SK-N-SH treated with all-trans-retinoic acid at 6 μM for 48 hours (cell line): ENCODE measurements at regions not wholly inside any gene's neighbourhood (a gene's known extent, or its start where the extent isn't known, plus 50 kb on each side); places are given as distances from the start of the nearest gene placed in this dataset.

Experiments
- ATAC-seq: fragments of 200-7000 bp; cut with Tn5 transposase; 3 replicates; pipeline ENCODE4 v1.9.1; 2020; ENCODE audit warnings: mild to moderate bottlenecking, moderate library complexity
- ARNTL ChIP-seq: fragments of 450-650 bp; formaldehyde crosslinking; IDR thresholded peaks from 2 replicates; pipeline ENCODE4 v1.5.0; 2020; ENCODE audit warnings: low read depth, mild to moderate bottlenecking, moderate library complexity, borderline replicate concordance
- BACH2 ChIP-seq: fragments of 250-450 bp; sonication (Bioruptor Pico); IDR thresholded peaks from 2 replicates; pipeline ENCODE4 v1.9.0; 2021; ENCODE audit warnings: mild to moderate bottlenecking, borderline replicate concordance
- CSDC2 ChIP-seq: fragments of 250-450 bp; sonication (Bioruptor Pico); IDR thresholded peaks from 2 replicates; pipeline ENCODE4 v1.5.0; 2020; ENCODE audit warnings: mild to moderate bottlenecking, moderate library complexity
- ESRRG ChIP-seq: fragments of 250-450 bp; sonication (Bioruptor Pico); IDR thresholded peaks from 2 replicates; pipeline ENCODE4 v1.6.1; 2021; ENCODE audit warnings: mild to moderate bottlenecking
- ISL1 ChIP-seq: fragments of 250-450 bp; sonication (Bioruptor Pico); IDR thresholded peaks from 2 replicates; pipeline ENCODE4 v2.1.2; 2022; ENCODE audit warnings: mild to moderate bottlenecking, moderate library complexity
- OSR1 ChIP-seq: fragments of 250-450 bp; sonication (Bioruptor Pico); IDR thresholded peaks from 2 replicates; pipeline ENCODE4 v1.8.0; 2022; ENCODE audit warnings: moderate library complexity, mild to moderate bottlenecking, inconsistent platforms
- PPARA ChIP-seq: fragments of 250-450 bp; sonication (Bioruptor Pico); IDR thresholded peaks from 2 replicates; pipeline ENCODE4 v1.5.0; 2020; ENCODE audit warnings: mild to moderate bottlenecking, borderline replicate concordance
- RARB ChIP-seq: fragments of 250-450 bp; sonication (Bioruptor Pico); IDR thresholded peaks from 2 replicates; pipeline ENCODE4 v1.8.0; 2021; ENCODE audit warnings: mild to moderate bottlenecking, moderate library complexity
- SNAI2 ChIP-seq: fragments of 250-450 bp; sonication (Bioruptor Pico); IDR thresholded peaks from 2 replicates; pipeline ENCODE4 v1.5.0; 2020; ENCODE audit warnings: mild to moderate bottlenecking, moderate library complexity
- TCF4 ChIP-seq: fragments of 250-450 bp; sonication (Bioruptor Pico); IDR thresholded peaks from 2 replicates; pipeline ENCODE4 v1.8.0; 2021; ENCODE audit warnings: mild to moderate bottlenecking, moderate library complexity, borderline replicate concordance
- TOX ChIP-seq: fragments of 250-450 bp; sonication (Bioruptor Pico); IDR thresholded peaks from 2 replicates; pipeline ENCODE4 v1.8.0; 2021; ENCODE audit warnings: mild to moderate bottlenecking, moderate library complexity, borderline replicate concordance
- ZC3H10 ChIP-seq: fragments of 250-450 bp; sonication (Bioruptor Pico); IDR thresholded peaks from 2 replicates; pipeline ENCODE4 v1.5.1; 2021; ENCODE audit warnings: mild to moderate bottlenecking, moderate library complexity
- ZFP3 ChIP-seq: fragments of 250-450 bp; sonication (Bioruptor Pico); IDR thresholded peaks from 2 replicates; pipeline ENCODE4 v1.5.0; 2020; ENCODE audit warnings: mild to moderate bottlenecking, moderate library complexity
- ZFP30 ChIP-seq: fragments of 450-650 bp; formaldehyde crosslinking; IDR thresholded peaks from 2 replicates; pipeline ENCODE4 v1.5.0; 2022; ENCODE audit warnings: mild to moderate bottlenecking, moderate library complexity
- ZNF565 ChIP-seq: fragments of 450-650 bp; formaldehyde crosslinking; conservative IDR thresholded peaks from 2 replicates; pipeline ENCODE4 v1.5.0; 2020; ENCODE audit warnings: low read depth, mild to moderate bottlenecking, moderate library complexity
- ZNF8 ChIP-seq: fragments of 450-650 bp; formaldehyde crosslinking; IDR thresholded peaks from 2 replicates; pipeline ENCODE4 v1.5.0; 2020; ENCODE audit warnings: mild to moderate bottlenecking, moderate library complexity
- TF ChIP-seq, protein P1 (sequence below): fragments of 250-450 bp; sonication (Bioruptor Pico); IDR thresholded peaks from 2 replicates; pipeline ENCODE4 v1.5.1; 2021; ENCODE audit warnings: mild to moderate bottlenecking, moderate library complexity
- TF ChIP-seq, protein P2 (sequence below): fragments of 250-450 bp; sonication (Bioruptor Pico); IDR thresholded peaks from 2 replicates; pipeline ENCODE4 v1.8.0; 2021; ENCODE audit warnings: low read depth, mild to moderate bottlenecking, moderate library complexity, borderline replicate concordance
- TF ChIP-seq, protein P3 (sequence below): fragments of 250-450 bp; sonication (Bioruptor Pico); IDR thresholded peaks from 2 replicates; pipeline ENCODE4 v1.5.1; 2020; ENCODE audit warnings: low read depth, mild to moderate bottlenecking, moderate library complexity
- TF ChIP-seq, protein P4 (sequence below): fragments of 250-450 bp; sonication (Bioruptor Pico); IDR thresholded peaks from 2 replicates; pipeline ENCODE4 v1.5.0; 2020; ENCODE audit warnings: mild to moderate bottlenecking, moderate library complexity
- TF ChIP-seq, protein P5 (sequence below): fragments of 250-450 bp; sonication (Bioruptor Pico); IDR thresholded peaks from 2 replicates; pipeline ENCODE4 v1.8.0; 2020; ENCODE audit warnings: mild to moderate bottlenecking, moderate library complexity, borderline replicate concordance

DNA sequence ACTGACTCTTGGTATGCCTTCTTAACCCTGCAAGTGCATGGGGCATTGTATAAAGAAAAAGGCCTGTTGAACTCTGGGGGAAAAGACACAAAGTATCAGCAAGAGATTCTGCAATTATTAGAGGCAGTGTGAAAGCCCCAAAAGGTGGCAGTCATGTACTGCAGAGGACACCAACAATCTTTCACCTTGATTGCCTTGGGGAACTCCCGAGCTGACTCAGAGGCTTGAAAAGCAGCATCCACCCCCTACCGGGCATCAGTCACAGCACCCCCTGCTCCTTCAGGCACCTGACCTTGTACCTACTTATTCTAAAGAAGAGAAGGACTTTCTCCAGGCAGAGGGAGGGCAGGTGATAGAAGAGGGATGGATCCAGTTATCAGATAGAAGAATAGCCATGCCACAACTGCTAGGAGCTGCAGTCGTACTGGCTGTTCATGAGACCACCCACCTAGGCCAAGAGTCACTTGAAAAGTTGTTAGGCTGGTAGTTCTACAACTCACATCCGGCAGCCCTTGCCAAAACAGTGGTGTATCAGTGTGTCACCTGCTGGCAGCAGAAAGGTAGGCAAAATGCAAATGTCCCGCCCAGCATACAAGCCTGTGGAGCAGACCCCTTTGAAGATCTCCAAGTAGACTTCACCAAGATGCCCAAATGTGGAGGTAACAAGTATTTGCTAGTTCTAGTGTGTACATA lies 241.6 kb upstream of the CNTN6 start (continued):
- TF ChIP-seq, protein P1, sequence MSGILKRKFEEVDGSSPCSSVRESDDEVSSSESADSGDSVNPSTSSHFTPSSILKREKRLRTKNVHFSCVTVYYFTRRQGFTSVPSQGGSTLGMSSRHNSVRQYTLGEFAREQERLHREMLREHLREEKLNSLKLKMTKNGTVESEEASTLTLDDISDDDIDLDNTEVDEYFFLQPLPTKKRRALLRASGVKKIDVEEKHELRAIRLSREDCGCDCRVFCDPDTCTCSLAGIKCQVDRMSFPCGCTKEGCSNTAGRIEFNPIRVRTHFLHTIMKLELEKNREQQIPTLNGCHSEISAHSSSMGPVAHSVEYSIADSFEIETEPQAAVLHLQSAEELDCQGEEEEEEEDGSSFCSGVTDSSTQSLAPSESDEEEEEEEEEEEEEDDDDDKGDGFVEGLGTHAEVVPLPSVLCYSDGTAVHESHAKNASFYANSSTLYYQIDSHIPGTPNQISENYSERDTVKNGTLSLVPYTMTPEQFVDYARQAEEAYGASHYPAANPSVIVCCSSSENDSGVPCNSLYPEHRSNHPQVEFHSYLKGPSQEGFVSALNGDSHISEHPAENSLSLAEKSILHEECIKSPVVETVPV (CRISPR knock-in tag), result no peak
- TF ChIP-seq ZFP30 (CRISPR knock-in tag), result no peak

DNA sequence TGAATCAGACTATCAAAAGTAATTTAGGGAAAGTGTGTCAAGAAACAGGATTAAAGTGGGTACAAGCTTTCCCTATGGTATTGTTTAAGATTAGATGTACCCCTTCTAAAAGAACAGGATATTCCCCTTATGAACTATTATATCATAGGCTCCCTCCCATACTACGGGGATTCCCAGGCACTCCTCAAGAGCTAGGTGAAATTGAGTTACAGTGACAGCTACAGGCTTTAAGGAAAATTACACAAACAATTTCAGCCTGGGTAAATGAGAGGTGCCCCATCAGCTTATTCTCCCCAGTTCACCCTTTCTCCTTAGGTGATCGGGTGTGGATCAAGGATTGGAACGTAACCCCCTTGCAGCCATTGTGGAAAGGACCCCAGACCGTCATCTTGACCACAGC lies 240.8 kb upstream of the CNTN6 start:
- ATAC-seq, result no peak
- no peak for TF ChIP-seq ISL1 (CRISPR knock-in tag)
- TF ChIP-seq, protein P1 (CRISPR knock-in tag), result no peak
- TF ChIP-seq ZC3H10 (CRISPR knock-in tag), result no peak
- no peak for TF ChIP-seq BACH2 (CRISPR knock-in tag)
- TF ChIP-seq, protein P2, sequence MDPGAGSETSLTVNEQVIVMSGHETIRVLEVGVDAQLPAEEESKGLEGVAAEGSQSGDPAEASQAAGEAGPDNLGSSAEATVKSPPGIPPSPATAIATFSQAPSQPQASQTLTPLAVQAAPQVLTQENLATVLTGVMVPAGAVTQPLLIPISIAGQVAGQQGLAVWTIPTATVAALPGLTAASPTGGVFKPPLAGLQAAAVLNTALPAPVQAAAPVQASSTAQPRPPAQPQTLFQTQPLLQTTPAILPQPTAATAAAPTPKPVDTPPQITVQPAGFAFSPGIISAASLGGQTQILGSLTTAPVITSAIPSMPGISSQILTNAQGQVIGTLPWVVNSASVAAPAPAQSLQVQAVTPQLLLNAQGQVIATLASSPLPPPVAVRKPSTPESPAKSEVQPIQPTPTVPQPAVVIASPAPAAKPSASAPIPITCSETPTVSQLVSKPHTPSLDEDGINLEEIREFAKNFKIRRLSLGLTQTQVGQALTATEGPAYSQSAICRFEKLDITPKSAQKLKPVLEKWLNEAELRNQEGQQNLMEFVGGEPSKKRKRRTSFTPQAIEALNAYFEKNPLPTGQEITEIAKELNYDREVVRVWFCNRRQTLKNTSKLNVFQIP (CRISPR knock-in tag), result no peak
- no peak for TF ChIP-seq ZFP30 (CRISPR knock-in tag)
- no peak for TF ChIP-seq SNAI2
- TF ChIP-seq CSDC2 (CRISPR knock-in tag), result no peak
- TF ChIP-seq RARB, result no peak
- no peak for TF ChIP-seq ZNF8 (CRISPR knock-in tag)
- TF ChIP-seq, protein P3, sequence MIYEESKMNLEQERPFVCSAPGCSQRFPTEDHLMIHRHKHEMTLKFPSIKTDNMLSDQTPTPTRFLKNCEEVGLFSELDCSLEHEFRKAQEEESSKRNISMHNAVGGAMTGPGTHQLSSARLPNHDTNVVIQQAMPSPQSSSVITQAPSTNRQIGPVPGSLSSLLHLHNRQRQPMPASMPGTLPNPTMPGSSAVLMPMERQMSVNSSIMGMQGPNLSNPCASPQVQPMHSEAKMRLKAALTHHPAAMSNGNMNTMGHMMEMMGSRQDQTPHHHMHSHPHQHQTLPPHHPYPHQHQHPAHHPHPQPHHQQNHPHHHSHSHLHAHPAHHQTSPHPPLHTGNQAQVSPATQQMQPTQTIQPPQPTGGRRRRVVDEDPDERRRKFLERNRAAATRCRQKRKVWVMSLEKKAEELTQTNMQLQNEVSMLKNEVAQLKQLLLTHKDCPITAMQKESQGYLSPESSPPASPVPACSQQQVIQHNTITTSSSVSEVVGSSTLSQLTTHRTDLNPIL, result no peak
- no peak for TF ChIP-seq TOX (CRISPR knock-in tag)
- no peak for TF ChIP-seq PPARA (CRISPR knock-in tag)
- no peak for TF ChIP-seq ARNTL
- no peak for TF ChIP-seq ZNF565 (CRISPR knock-in tag)
- TF ChIP-seq OSR1 (CRISPR knock-in tag), result no peak
- TF ChIP-seq, protein P4, sequence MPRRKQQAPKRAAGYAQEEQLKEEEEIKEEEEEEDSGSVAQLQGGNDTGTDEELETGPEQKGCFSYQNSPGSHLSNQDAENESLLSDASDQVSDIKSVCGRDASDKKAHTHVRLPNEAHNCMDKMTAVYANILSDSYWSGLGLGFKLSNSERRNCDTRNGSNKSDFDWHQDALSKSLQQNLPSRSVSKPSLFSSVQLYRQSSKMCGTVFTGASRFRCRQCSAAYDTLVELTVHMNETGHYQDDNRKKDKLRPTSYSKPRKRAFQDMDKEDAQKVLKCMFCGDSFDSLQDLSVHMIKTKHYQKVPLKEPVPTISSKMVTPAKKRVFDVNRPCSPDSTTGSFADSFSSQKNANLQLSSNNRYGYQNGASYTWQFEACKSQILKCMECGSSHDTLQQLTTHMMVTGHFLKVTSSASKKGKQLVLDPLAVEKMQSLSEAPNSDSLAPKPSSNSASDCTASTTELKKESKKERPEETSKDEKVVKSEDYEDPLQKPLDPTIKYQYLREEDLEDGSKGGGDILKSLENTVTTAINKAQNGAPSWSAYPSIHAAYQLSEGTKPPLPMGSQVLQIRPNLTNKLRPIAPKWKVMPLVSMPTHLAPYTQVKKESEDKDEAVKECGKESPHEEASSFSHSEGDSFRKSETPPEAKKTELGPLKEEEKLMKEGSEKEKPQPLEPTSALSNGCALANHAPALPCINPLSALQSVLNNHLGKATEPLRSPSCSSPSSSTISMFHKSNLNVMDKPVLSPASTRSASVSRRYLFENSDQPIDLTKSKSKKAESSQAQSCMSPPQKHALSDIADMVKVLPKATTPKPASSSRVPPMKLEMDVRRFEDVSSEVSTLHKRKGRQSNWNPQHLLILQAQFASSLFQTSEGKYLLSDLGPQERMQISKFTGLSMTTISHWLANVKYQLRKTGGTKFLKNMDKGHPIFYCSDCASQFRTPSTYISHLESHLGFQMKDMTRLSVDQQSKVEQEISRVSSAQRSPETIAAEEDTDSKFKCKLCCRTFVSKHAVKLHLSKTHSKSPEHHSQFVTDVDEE (CRISPR knock-in tag), result no peak
- no peak for TF ChIP-seq ESRRG (CRISPR knock-in tag)

DNA sequence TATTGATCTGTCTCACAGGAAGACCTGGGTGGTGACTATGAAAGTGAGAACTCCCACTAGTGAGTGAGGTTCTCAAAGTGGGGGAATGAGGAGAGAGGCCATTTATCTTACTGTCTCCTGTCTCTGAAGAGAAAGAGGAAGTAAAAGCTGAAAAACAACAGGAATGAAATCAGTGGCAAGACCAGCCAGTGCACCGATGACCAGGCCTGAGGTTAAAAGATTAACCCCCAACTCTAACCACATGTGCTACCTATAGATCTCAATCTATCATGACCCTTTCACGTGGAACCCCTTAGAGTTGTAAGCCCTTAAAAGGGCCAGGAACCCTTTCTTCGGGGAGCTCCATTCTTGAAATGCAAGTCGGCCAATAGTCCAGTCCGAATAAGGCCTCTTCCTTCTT lies 239.3 kb upstream of the CNTN6 start:
- ATAC-seq, result no peak
- TF ChIP-seq ZFP30 (CRISPR knock-in tag) (no peak), TCF4 (CRISPR knock-in tag) (no peak), ZFP3 (no peak), ZNF565 (CRISPR knock-in tag) (no peak), ESRRG (CRISPR knock-in tag) (no peak), SNAI2 (no peak)
- TF ChIP-seq, protein P5, sequence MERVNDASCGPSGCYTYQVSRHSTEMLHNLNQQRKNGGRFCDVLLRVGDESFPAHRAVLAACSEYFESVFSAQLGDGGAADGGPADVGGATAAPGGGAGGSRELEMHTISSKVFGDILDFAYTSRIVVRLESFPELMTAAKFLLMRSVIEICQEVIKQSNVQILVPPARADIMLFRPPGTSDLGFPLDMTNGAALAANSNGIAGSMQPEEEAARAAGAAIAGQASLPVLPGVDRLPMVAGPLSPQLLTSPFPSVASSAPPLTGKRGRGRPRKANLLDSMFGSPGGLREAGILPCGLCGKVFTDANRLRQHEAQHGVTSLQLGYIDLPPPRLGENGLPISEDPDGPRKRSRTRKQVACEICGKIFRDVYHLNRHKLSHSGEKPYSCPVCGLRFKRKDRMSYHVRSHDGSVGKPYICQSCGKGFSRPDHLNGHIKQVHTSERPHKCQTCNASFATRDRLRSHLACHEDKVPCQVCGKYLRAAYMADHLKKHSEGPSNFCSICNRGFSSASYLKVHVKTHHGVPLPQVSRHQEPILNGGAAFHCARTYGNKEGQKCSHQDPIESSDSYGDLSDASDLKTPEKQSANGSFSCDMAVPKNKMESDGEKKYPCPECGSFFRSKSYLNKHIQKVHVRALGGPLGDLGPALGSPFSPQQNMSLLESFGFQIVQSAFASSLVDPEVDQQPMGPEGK (CRISPR knock-in tag), result no peak
